GM19240 (cell line): ENCODE measurements at regions not wholly inside any gene's neighbourhood (a gene's known extent, or its start where the extent isn't known, plus 50 kb on each side); places are given as distances from the start of the nearest gene placed in this dataset.
"Not testable (repeated sequence)": the region's sequence is repeated elsewhere in the genome, so short reads cannot be mapped to it uniquely, and the experiment has no call there.

ENCODE experiments used
- DNase-seq: peaks from one replicate; pipeline ENCODE4 v3.0.0; 2011; ENCODE audit warnings: low spot score; ENCODE audit not compliant: insufficient read length

DNA sequence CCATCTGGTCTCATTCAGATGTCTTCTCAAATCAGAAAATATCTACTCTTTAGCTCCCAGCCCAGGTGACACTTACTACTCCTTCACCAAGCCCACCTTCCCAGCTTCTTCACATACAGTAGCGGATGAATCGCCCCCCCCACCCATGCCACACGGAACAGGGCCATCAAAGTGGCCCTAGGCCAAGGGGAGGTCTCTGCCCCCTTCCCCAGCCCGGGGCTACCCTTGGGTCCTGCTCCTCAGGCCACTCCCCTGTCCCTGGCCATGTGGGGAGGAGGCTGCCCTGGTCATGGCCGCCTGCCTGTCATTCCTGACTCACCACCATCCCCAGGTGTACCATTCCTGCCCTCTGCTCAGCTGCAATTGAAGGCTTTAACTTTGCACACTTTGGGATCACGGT is 142.8 kb downstream of the NECTIN1 start:
- no peak for DNase-seq

DNA sequence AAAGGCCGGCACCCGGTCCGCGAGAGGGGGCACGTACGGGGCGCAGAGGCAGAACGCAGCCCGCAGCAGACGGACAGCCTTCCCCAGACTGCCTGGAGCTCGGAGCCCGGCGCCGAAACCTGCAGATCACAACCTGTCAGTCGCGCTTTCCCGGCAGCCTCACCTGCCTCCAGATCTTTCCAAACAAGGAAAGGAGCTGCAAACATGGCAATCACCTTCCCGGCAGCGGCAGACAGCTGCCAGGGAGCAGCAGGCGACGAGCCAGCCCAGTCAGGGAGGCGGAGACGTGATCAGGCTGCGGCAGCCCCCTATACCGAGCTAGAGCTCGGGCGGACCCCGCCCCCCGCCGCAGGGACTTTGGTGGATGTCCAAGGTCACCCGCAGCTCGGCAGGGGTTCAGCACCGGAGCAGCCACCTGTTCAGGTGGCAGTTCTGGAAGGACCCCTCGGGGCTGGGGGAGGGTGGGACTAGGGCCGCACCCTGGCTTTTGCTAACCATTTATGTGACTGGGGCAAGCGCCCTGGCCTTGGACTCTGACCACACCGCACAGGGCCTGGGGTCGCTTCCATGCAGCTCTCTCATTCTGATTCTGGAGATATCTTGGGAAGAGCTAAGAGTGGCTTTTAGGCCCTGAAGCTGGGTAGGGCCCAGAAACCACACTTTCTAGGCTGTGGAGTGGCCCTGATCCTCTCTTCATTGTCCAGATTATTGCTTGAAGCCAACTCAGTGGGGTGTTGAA is 143.8 kb downstream of the NECTIN1 start:
- no peak for DNase-seq

DNA sequence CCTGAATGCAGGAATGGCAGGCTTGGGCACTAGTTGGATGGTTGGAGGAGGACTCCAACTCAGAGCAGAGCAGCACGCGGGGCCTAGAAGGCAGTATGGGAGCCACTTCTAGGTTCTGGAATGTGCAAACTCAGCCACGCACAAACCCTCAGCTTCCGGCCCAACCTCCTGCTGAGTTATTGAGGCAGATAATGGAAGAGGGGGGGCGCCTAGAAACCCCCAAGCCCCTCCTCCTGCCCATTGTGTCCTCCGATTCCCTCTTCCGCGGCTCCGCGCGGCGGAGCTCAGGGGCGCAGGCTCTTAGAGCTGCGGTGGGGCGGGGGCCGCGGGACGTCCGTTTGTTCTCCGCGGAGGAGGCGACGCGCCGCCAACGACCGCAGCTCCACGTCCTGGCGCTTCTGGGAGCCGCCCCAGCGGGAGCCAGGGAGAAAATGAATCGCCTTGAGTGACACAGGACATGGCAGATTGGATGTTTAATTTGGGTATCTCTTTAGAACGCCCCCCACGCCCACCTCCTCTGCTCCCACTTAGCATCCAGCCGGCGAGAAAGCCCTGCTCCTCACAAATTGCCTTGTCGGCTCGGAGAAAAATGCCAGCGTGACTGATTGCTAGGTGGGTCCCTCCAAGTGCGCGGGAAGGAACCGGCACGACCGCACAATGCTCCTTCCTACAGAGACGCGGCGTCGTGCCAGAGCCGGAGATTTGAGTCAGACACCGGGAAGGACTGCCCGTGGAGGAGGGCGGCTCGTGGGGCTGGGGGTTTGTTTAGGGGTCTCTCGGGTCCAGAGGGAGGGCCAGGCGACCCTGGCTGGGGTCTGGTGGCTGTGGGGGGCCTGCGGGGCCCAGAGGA is 144.6 kb downstream of the NECTIN1 start:
- DNase-seq: no peak

DNA sequence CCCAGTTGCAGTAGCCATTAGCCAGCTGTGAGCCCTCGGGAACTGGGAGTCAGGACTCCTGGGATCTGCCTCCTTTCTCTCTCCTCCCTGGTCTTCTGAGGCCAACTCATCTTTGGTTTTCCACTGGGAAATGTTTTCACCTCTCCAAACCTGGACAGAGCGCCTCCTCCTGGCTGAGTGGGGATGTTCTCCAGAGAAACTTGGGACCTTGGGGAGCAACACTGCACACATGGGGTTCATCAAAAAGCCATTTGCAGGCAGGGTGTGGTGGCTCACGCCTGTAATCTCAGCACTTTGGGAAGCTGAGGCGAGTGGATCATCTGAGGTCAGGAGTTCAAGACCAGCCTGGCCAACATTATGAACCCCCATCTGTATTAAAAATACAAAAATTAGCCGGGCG is 145.4 kb downstream of the NECTIN1 start:
- no peak for DNase-seq

- DNase-seq: not testable (repeated sequence)
Measured at GRCh38 chr11:119581396-119581795, 147.6 kb downstream of the NECTIN1 start.

- DNase-seq: no peak
Measured at GRCh38 chr11:119580751-119581150, 148.2 kb downstream of the NECTIN1 start.

DNA sequence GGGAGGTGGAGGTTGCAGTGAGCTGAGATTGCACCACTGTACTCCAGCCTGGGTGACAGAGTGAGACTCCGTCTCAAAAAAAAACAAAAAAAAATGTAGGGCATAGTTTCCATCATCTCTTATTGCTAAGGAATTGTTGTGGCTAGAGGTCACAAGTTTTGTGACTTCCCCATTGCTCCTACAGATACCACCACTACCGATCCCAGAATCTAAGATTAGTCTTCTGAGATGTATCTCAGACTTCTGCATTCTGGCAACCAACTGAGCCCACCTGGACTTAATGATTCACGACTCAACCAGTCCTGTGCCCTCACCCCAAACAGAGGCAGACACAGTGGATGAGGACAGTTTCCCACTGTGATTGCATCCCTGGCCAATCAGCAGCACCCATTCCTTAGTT is 148.9 kb downstream of the NECTIN1 start:
- DNase-seq: no peak

DNA sequence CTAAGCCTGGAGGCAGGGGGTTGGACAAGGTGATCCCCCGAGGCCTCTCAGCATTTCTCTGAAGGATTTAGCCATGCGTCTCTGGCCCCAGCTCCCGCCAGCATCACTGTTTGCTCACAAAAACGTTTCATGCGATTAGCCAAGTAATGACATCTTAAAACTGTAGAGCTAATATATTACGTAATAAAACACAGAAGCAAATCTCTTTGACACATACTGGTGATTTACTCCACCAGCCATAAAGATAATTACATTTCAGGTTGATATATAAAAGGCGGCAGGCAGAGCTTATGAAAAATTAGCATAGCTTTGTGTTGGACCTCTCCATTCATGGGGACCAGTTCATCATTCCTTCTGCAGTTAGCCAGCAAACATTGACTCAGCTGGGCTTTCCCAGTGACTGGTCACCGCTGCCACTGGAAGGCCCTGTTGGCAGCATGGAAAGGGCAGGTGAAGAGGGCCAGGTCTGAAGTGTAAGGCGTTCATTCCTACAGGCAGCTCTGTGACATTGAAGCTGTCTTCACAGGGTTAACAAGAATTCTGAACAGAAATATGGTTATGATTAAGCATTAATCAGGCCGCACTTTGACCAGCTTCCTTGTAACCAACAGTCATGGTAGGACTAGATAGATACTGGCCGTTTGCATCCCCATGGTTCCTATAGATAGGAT is 150.3 kb downstream of the NECTIN1 start:
- DNase-seq: no peak

DNA sequence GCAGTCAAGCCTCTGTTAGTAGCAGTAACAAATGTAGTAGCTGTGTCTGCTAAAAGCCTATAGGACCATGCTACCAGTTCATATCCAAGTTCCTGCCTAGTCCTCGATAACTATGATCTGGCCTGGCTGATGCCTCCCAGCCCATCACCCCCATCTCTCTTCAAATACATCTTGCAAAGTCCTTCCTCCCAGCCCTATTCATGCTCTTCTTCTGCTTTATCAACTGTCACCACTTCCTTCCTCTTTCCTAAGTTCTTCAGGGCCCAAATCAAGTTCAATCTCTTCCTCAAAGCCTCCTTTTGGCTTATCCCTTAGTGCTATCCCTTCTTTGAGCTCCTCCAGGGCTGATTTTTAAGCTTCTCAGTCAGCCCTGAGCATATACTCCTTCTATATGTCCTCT is 150.9 kb upstream of the THY1 start:
- DNase-seq: no peak

DNA sequence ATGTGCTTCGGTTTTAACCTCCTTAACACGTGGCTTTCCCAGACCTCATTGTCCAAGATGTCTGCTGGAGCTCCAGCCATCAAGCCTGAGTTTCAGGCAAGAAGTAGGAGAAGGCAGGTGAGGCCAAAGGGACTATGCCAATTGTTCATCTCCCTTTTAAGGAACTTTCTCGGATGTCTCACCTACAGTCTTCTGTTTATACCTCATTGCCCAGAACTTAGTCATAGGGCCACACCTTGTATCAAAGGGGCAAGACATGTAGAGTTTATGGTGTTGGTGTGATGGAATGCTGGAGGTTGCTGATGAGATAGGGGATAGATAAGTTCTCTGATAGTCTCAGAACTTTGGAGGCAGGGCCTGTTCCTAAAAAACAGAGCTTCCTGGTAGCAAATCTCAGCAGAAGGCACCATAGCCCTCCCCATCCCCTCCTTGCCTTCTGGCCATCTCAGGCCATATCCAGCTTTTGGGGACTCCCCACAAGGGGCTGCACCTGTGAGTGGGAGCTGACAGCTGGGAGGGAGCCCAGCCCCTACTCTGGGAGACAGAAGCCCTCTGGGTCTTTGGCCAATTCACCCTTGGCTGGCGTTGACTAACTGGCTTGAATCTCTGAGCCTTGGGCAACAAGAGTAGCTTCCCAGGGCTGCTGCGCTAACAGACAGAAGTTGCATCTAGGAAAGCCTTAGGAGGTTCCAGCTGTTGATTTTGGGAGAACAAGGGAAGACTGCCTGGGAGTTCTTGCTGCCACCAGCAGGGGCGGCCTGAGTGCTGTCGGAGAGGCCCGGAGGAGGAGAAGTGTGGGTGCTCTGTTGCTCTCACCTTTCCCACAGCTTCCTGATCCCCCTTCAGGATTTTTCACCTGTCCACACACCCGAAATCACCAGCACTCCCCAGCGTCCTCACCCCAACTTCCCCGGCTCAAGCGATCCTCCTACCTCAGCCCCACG is 149.8 kb upstream of the THY1 start:
- no peak for DNase-seq

GRCh38 chr11:119571311-119571710 is 148.3 kb upstream of the THY1 start:
- no peak for DNase-seq

GRCh38 chr11:119567688-119568582 is 145.0 kb upstream of the THY1 start:
- DNase-seq: no peak

DNA sequence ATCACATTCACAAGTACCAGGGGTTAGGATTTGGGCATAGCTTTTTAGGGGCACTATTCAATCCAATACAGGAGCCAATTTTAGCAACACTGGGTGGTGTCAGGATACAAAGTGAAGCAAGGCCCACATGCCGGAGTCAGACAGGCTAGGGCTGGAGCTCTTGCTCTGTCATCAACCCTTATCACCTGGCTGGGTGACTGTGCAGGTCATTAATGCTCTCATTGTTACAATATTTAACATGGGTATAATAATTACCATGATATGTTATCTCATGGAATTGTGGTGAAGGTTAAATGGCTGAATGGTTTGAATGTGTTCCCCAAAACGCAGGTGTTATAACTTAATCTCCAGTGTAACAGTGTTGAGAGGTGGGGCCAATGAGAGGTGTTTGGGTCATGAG is 143.3 kb upstream of the THY1 start:
- no peak for DNase-seq

DNA sequence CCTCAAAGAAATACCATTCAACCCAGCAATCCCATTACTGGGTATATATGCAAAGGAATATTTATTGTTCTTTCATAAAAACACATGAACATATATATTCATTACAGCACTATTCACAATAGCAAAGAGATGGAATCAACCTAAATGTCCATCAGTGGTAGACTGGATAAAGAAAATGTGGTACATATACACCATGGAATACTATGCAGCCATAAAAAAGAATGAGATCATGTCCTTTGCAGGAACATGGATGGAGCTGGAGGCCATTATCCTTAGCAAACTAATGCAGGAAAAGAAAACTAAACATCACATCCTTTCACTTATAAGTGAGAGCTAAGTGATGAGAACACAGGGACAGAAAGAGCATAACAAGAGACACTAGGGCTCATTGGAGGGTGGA is 142.7 kb upstream of the THY1 start:
- not testable (repeated sequence) for DNase-seq

DNA sequence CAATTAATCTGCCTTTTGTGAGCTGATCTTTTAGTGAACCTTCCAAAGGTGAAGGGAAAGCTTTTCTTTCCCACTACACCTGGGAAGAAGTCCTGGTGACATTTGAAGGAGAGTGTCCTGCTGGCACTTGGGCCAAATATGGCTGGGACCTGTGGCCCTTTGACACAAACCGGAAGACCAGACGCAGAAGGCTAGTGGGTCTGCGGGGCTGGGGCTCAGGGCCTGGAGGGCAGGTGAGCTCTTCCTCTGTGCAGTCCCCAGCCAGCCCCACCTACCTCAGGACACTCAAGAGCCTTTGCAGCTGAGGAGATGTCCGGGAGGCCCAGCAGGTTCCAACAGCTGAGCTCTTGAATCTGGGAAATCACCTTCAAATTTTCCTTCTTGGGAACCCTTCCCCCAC is 138.0 kb upstream of the THY1 start:
- DNase-seq: no peak

- DNase-seq: no peak
Measured at GRCh38 chr11:119560291-119560690, 137.3 kb upstream of the THY1 start.

- no peak for DNase-seq
Measured at GRCh38 chr11:119552106-119552485, 129.1 kb upstream of the THY1 start.

GRCh38 chr11:119551420-119552105 is 128.6 kb upstream of the THY1 start:
- DNase-seq: no peak

DNA sequence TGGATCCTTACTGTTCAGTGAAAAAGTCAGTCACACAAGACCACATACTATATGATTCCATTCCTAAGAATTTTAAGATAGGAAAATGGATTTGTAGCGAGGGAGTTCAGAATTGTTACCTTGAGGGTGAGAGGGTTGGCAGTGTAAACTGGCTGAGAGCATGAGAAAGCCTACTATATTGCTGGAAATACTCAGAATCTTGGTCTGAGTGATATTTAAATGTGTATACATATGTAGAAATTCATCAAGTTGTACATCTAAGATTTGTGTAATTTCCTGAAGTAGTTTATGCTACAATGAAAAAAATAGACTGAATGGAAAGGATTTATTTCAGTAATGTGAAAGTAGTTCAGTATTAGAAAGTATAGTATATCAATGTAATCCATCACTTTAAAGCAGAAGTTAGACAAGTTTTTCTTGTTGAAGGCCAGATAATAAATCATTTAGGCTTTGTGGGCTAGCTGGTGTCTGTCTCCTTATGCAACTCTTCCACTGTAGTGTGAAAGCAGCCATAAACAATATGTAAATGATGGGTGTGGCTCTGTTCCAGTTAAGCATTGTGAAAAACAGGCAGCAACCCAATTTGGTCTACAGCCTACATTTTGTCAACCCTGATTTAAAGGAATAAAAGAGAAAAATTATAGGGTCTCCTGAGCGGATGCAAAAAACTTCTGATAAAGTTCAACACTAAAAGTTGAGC is 127.2 kb upstream of the THY1 start:
- no peak for DNase-seq
